A673 (cell line): ENCODE measurements at regions not wholly inside any gene's neighbourhood (a gene's known extent, or its start where the extent isn't known, plus 50 kb on each side); places are given as distances from the start of the nearest gene placed in this dataset.

Experiments used
- CTCF ChIP-seq: fragments of 300-800, 200-600 bp; sonication (generic); conservative IDR thresholded peaks from 2 replicates; pipeline ENCODE4 v1.5.1; 2017; ENCODE audit warnings: low read depth, mild to moderate bottlenecking, antibody characterized with exemption, low read length, moderate library complexity, mixed read lengths
- EZH2 ChIP-seq: fragments of 200-600 bp; sonication (generic); IDR thresholded peaks from 2 replicates; pipeline ENCODE4 v1.6.1; 2017; ENCODE audit warnings: borderline replicate concordance, low read depth, mild to moderate bottlenecking, mixed read lengths, antibody characterized with exemption, low read length; ENCODE audit not compliant: poor library complexity, severe bottlenecking

- TF ChIP-seq CTCF (no peak), EZH2 (no peak)
Observed at GRCh38 chr1:55623311-55623710, 408.1 kb upstream of the USP24 start.
